B cell (primary cell): ENCODE measurements at regions not wholly inside any gene's neighbourhood (a gene's known extent, or its start where the extent isn't known, plus 50 kb on each side); places are given as distances from the start of the nearest gene placed in this dataset.

Experiments
- ATAC-seq: fragments of 200-7000 bp; cut with Tn5 transposase; one replicate; pipeline ENCODE4 v1.10.0; 2021; ENCODE audit warnings: low read depth, mild to moderate bottlenecking, moderate number of reproducible peaks, moderate library complexity
- CTCF ChIA-PET: fragments of 350-600 bp; sonication (Branson Sonifier 250); formaldehyde crosslinking; loops from one replicate; lab custom pipeline; 2021; ENCODE audit warnings: antibody characterized with exemption, inconsistent platforms; lab: Charles Lee
- POLR2A ChIA-PET: fragments of 350-600 bp; sonication (Branson Sonifier 250); formaldehyde crosslinking; loops from one replicate; lab custom pipeline; 2021; ENCODE audit warnings: antibody characterized with exemption; lab: Charles Lee
- DNase-seq: peaks from one replicate; pipeline ENCODE4 v3.0.0; 2013
- H2AFZ ChIP-seq: 2 replicates; pipeline ENCODE4 v1.6.1; 2012; ENCODE audit warnings: mild to moderate bottlenecking, low read depth, low read length; ENCODE audit not compliant: insufficient read depth, poor library complexity, severe bottlenecking
- H3K27ac ChIP-seq, 2 donors: 1 replicate in 1 of 2; 2 replicates in 1 of 2; pipeline ENCODE4 v1.5.1; 2012 to 2013; ENCODE audit warnings: low read length in 2 of 2, mild to moderate bottlenecking in 2 of 2, moderate library complexity in 1 of 2
- H3K27me3 ChIP-seq, 4 experiments: fragments of 200-600 bp in 1 of 4; sonication (generic) in 1 of 4; replicated peaks in 1 of 4; 1 replicate in 2 of 4; 2 replicates in 2 of 4; pipeline versions ENCODE4 v1.6.1 to v1.7.0; 2013 to 2016; ENCODE audit warnings: low read length in 3 of 4, mild to moderate bottlenecking in 2 of 4, mixed read lengths in 1 of 4, moderate library complexity in 1 of 4; ENCODE audit not compliant: insufficient read depth in 4 of 4, control insufficient read depth in 3 of 4; ENCODE audit errors: control extremely low read depth in 1 of 4
- H3K36me3 ChIP-seq, 2 experiments: replicated peaks in 1 of 2; 1 replicate in 1 of 2; 2 replicates in 1 of 2; pipeline versions ENCODE4 v1.6.1 to v1.7.1; 2013; ENCODE audit warnings: low read length in 1 of 2; ENCODE audit not compliant: insufficient read depth in 2 of 2, control insufficient read depth in 1 of 2; ENCODE audit errors: control extremely low read depth in 1 of 2, extremely low read depth in 1 of 2
- H3K4me1 ChIP-seq, 2 donors: fragments of 200-600 bp in 1 of 2; sonication (generic) in 1 of 2; 1 replicate in 1 of 2; 2 replicates in 1 of 2; pipeline versions ENCODE4 v1.5.1 to v1.6.1; 2013 to 2017; ENCODE audit warnings: low read length in 2 of 2; ENCODE audit not compliant: control insufficient read depth in 2 of 2, insufficient read depth in 2 of 2
- H3K4me2 ChIP-seq: replicated peaks from 2 replicates; pipeline ENCODE3; 2012; ENCODE audit warnings: mild to moderate bottlenecking, low read depth, low read length; ENCODE audit not compliant: poor library complexity, severe bottlenecking
- H3K4me3 ChIP-seq, 5 experiments: fragments of 200-600 bp in 1 of 5; sonication (generic) in 1 of 5; 1 replicate in 3 of 5; 2 replicates in 2 of 5; pipeline versions ENCODE4 v1.5.1 to v1.7.0; 2011 to 2016; ENCODE audit warnings: low read length in 4 of 5, mild to moderate bottlenecking in 4 of 5, low read depth in 2 of 5, control low read depth in 1 of 5, moderate library complexity in 1 of 5; ENCODE audit not compliant: insufficient read depth in 1 of 5; ENCODE audit errors: control extremely low read depth in 1 of 5, extremely low read depth in 1 of 5
- H3K79me2 ChIP-seq: fragments of 200-600 bp; sonication (generic); one replicate; pipeline ENCODE4 v1.6.0; 2016; ENCODE audit warnings: low read length; ENCODE audit not compliant: control insufficient read depth, insufficient read depth
- H3K9ac ChIP-seq: fragments of 200-600 bp; sonication (generic); 2 replicates; pipeline ENCODE4 v1.6.1; 2017; ENCODE audit warnings: mild to moderate bottlenecking, low read length, moderate library complexity
- H3K9me3 ChIP-seq, 3 donors: one replicate each; pipeline versions ENCODE4 v1.6.1 to v1.7.1; 2013; ENCODE audit warnings: low read length in 2 of 3; ENCODE audit not compliant: control insufficient read depth in 2 of 3, insufficient read depth in 1 of 3; ENCODE audit errors: control extremely low read depth in 1 of 3
- H4K20me1 ChIP-seq: 2 replicates; pipeline ENCODE4 v1.6.0; 2012; ENCODE audit warnings: mild to moderate bottlenecking, low read length; ENCODE audit not compliant: insufficient read depth, control insufficient read depth, poor library complexity, severe bottlenecking
- H3K27ac Mint-ChIP-seq: one replicate; pipeline ENCODE4 v1.8.0; 2021; ENCODE audit warnings: mixed read lengths
- H3K27me3 Mint-ChIP-seq: one replicate; pipeline ENCODE4 v1.8.0; 2021; ENCODE audit warnings: mixed read lengths
- H3K4me1 Mint-ChIP-seq: one replicate; pipeline ENCODE4 v1.8.0; 2021; ENCODE audit warnings: mixed read lengths
- H3K4me3 Mint-ChIP-seq: one replicate; pipeline ENCODE4 v1.8.0; 2021; ENCODE audit warnings: mixed read lengths
- H3K9me3 Mint-ChIP-seq: one replicate; pipeline ENCODE4 v1.8.0; 2022; ENCODE audit warnings: mixed read lengths; ENCODE audit not compliant: insufficient read depth
- CTCF ChIP-seq: fragments of 200-600 bp; IDR thresholded peaks from one replicate; pipeline ENCODE4 v1.8.0; 2022; ENCODE audit warnings: antibody characterized with exemption, mild to moderate bottlenecking
- EZH2 ChIP-seq: IDR thresholded peaks from 2 replicates; pipeline ENCODE4 v1.6.1; 2012; ENCODE audit warnings: borderline replicate concordance, low read depth, mild to moderate bottlenecking, moderate library complexity, low read length; ENCODE audit not compliant: insufficient read depth, poor library complexity, severe bottlenecking
- WGBS: methylation state at CpG from one replicate; pipeline ENCODE4 v1.1.5; 2013; ENCODE audit warnings: missing lambda C conversion rate; ENCODE audit not compliant: insufficient coverage; 5-methylcytosine and 5-hydroxymethylcytosine counted together
- intact Hi-C: fragments of 100-400 bp; cut with micrococcal nuclease; formaldehyde crosslinking; loops from one replicate; pipeline ENCODE4 v1.10.0; 2022

GRCh38 chr5:172549696-172550095 lies 91.4 kb upstream of the NEURL1B start:
- no peaks in the 10 kb centered on the region for H3K4me1 Mint-ChIP-seq
- Histone ChIP-seq H3K79me2 (no peaks in the 10 kb centered on the region), H2AFZ (no peak overlapping the region), H3K9ac (no peak overlapping the region), H3K9me3 (peaks cover 0 to 21% (median 0%) of the 10 kb centered on the region in 3 donors), H3K27ac (no peak overlapping the region), H3K4me3 (no peak overlapping the region), H4K20me1 (no peaks in the 10 kb centered on the region), H3K36me3 (no peaks in the 10 kb centered on the region), H3K27me3 (no peaks in the 10 kb centered on the region), H3K4me2 (no peak overlapping the region), H3K4me1 (no peaks in the 10 kb centered on the region)
- no peak for TF ChIP-seq EZH2
- WGBS: 68% methylated on average over 13 of the region's 13 CpGs
- no peak overlapping the region for H3K27ac Mint-ChIP-seq
- DNase-seq: no peak
- peaks cover 13% of the 10 kb centered on the region for H3K27me3 Mint-ChIP-seq
- no peak overlapping the region for H3K4me3 Mint-ChIP-seq
- intact Hi-C loops: no loop called here
- ChIA-PET CTCF (no interaction called here), POLR2A (interaction anchor here (0.6 kb wide), 1 partner anchor 9 kb away, joined by 9 read pairs; no protein-coding TSS in a partner anchor)
- H3K9me3 Mint-ChIP-seq: no peaks in the 10 kb centered on the region
- no peak for ATAC-seq

- Histone ChIP-seq H3K9me3 (peaks cover 0 to 21% (median 0%) of the 10 kb centered on the region in 3 donors), H3K27me3 (no peaks in the 10 kb centered on the region), H3K27ac (no peak overlapping the region), H4K20me1 (no peaks in the 10 kb centered on the region), H3K4me3 (no peak overlapping the region), H3K4me1 (no peaks in the 10 kb centered on the region), H3K9ac (no peak overlapping the region), H3K36me3 (no peaks in the 10 kb centered on the region), H2AFZ (no peak overlapping the region), H3K4me2 (no peak overlapping the region), H3K79me2 (no peaks in the 10 kb centered on the region)
- CTCF ChIA-PET: no interaction called here
- H3K4me1 Mint-ChIP-seq: no peaks in the 10 kb centered on the region
- no peak overlapping the region for H3K27ac Mint-ChIP-seq
- no peak for TF ChIP-seq EZH2
- no peak for TF ChIP-seq CTCF
- peaks cover 18% of the 10 kb centered on the region for H3K27me3 Mint-ChIP-seq
- H3K9me3 Mint-ChIP-seq: no peaks in the 10 kb centered on the region
- no peak overlapping the region for H3K4me3 Mint-ChIP-seq
- POLR2A ChIA-PET: interaction anchor here (0.6 kb wide), 1 partner anchor 9 kb away, joined by 9 read pairs; no protein-coding TSS in a partner anchor
- 93% methylated on average over 12 of the region's 14 CpGs for WGBS
- no peak for DNase-seq
- no peak for ATAC-seq
- intact Hi-C loops: no loop called here
Measured at GRCh38 chr5:172548981-172549687, 91.9 kb upstream of the NEURL1B start.
